Fibroblast of lung (primary cell): ENCODE measurements at regions not wholly inside any gene's neighbourhood (a gene's known extent, or its start where the extent isn't known, plus 50 kb on each side); places are given as distances from the start of the nearest gene placed in this dataset.

Experiments
- DNase-seq, 2 donors: peaks; one replicate each; pipeline versions ENCODE4 v3.0.0 to v3.0.0-alpha.2; 2010; ENCODE audit warnings: low read depth in 2 of 2
- H2AFZ ChIP-seq: 2 replicates; pipeline ENCODE4 v1.5.1; 2012; ENCODE audit warnings: low read length, control low read depth, inconsistent platforms
- H3K27ac ChIP-seq: 2 replicates; pipeline ENCODE4 v1.5.1; 2011; ENCODE audit warnings: low read length, control low read depth; ENCODE audit not compliant: insufficient read depth
- H3K27me3 ChIP-seq: 2 replicates; pipeline ENCODE4 v1.5.1; 2011; ENCODE audit warnings: mild to moderate bottlenecking, low read length; ENCODE audit not compliant: control insufficient read depth, insufficient read depth
- H3K36me3 ChIP-seq: 2 replicates; pipeline ENCODE4 v1.5.1; 2011; ENCODE audit warnings: low read length; ENCODE audit not compliant: control insufficient read depth, insufficient read depth
- H3K4me1 ChIP-seq: 2 replicates; pipeline ENCODE4 v1.5.1; 2011; ENCODE audit warnings: low read length; ENCODE audit not compliant: control insufficient read depth, insufficient read depth; ENCODE audit errors: extremely low read depth
- H3K4me2 ChIP-seq: 2 replicates; pipeline ENCODE4 v1.5.1; 2011; ENCODE audit warnings: low read length, control low read depth; ENCODE audit not compliant: insufficient read depth; ENCODE audit errors: extremely low read depth
- H3K4me3 ChIP-seq, 4 experiments: fragments of 200-600 bp in 1 of 4; sonication (generic) in 1 of 4; replicated peaks in 1 of 4; 2 replicates each; pipeline ENCODE4 v1.5.1; 2011 to 2016; ENCODE audit warnings: low read length in 4 of 4, low read depth in 3 of 4, mild to moderate bottlenecking in 3 of 4, control low read depth in 2 of 4, inconsistent platforms in 1 of 4, mixed read lengths in 1 of 4; ENCODE audit not compliant: insufficient read depth in 1 of 4; ENCODE audit errors: control extremely low read depth in 1 of 4
- H3K79me2 ChIP-seq: 2 replicates; pipeline ENCODE4 v1.5.1; 2012; ENCODE audit warnings: mild to moderate bottlenecking, low read length, inconsistent platforms; ENCODE audit not compliant: control insufficient read depth, insufficient read depth
- H3K9ac ChIP-seq: 2 replicates; pipeline ENCODE4 v1.5.1; 2011; ENCODE audit warnings: mild to moderate bottlenecking, low read length, control low read depth; ENCODE audit not compliant: insufficient read depth
- H3K9me3 ChIP-seq: 2 replicates; pipeline ENCODE4 v1.5.1; 2012; ENCODE audit warnings: low read depth, low read length; ENCODE audit not compliant: control insufficient read depth, insufficient read depth
- H4K20me1 ChIP-seq: 2 replicates; pipeline ENCODE4 v1.5.1; 2011; ENCODE audit warnings: low read length; ENCODE audit not compliant: control insufficient read depth, insufficient read depth; ENCODE audit errors: extremely low read depth
- CTCF ChIP-seq, 2 donors: IDR thresholded peaks in 1 of 2; conservative IDR thresholded peaks in 1 of 2; 1 replicate in 1 of 2; 2 replicates in 1 of 2; pipeline ENCODE4 v1.5.1; 2011 to 2012; ENCODE audit warnings: low read length in 2 of 2, control low read depth in 1 of 2, inconsistent platforms in 1 of 2, low read depth in 1 of 2, mild to moderate bottlenecking in 1 of 2
- EZH2 ChIP-seq: IDR thresholded peaks from 2 replicates; pipeline ENCODE4 v1.5.1; 2012; ENCODE audit warnings: low read length, control low read depth, mild to moderate bottlenecking; ENCODE audit errors: missing control alignments

- Histone ChIP-seq H3K36me3 (no peaks in the 10 kb centered on the region), H3K4me1 (peaks cover 12% of the 10 kb centered on the region), H3K4me2 (peak overlapping the region; percentile 18), H3K9ac (no peak overlapping the region), H3K9me3 (no peaks in the 10 kb centered on the region), H3K79me2 (no peaks in the 10 kb centered on the region), H3K4me3 (no peak overlapping the region), H3K27me3 (no peaks in the 10 kb centered on the region), H3K27ac (peak overlapping the region; percentile 80), H2AFZ (no peak overlapping the region), H4K20me1 (no peaks in the 10 kb centered on the region)
- no peak for TF ChIP-seq CTCF (conservative IDR thresholded peaks at IDR 0.05 in 1 of 2, IDR thresholded peaks at IDR 0.05 in 1 of 2; ENCODE audit: low read depth in 1 of 2, low read length in 2 of 2)
- no peak for TF ChIP-seq EZH2
- DNase-seq = peak; percentile 89 to 92
Observed at GRCh38 chr6:139568956-139569538, 194.6 kb upstream of the CITED2 start.

- H3K27me3 ChIP-seq = no peaks in the 10 kb centered on the region
- no peaks in the 10 kb centered on the region for H3K36me3 ChIP-seq
- H3K27ac ChIP-seq = peak overlapping the region; percentile 76
- H4K20me1 ChIP-seq = no peaks in the 10 kb centered on the region
- DNase-seq = peak in 1 of 2 donors; percentile 63
- H2AFZ ChIP-seq = no peak overlapping the region
- TF ChIP-seq CTCF (conservative IDR thresholded peaks at IDR 0.05 in 1 of 2, IDR thresholded peaks at IDR 0.05 in 1 of 2; ENCODE audit: low read depth in 1 of 2, low read length in 2 of 2) (no peak), EZH2 (no peak)
- no peak overlapping the region for H3K9ac ChIP-seq
- no peak overlapping the region for H3K4me3 ChIP-seq
- no peaks in the 10 kb centered on the region for H3K79me2 ChIP-seq
- peak overlapping the region; percentile 6 for H3K4me2 ChIP-seq
- H3K9me3 ChIP-seq = no peaks in the 10 kb centered on the region
- H3K4me1 ChIP-seq = peaks cover 12% of the 10 kb centered on the region
Observed at GRCh38 chr6:139568151-139568955, 193.9 kb upstream of the CITED2 start.

GRCh38 chr6:139567095-139567494 lies 192.6 kb upstream of the CITED2 start:
- Histone ChIP-seq H3K9me3 (no peaks in the 10 kb centered on the region), H3K27ac (no peak overlapping the region), H4K20me1 (no peaks in the 10 kb centered on the region), H2AFZ (peak overlapping the region; percentile 1), H3K27me3 (no peaks in the 10 kb centered on the region), H3K9ac (no peak overlapping the region), H3K4me2 (no peak overlapping the region), H3K4me1 (peaks cover 12% of the 10 kb centered on the region), H3K79me2 (no peaks in the 10 kb centered on the region), H3K4me3 (no peak overlapping the region), H3K36me3 (no peaks in the 10 kb centered on the region)
- TF ChIP-seq CTCF (conservative IDR thresholded peaks at IDR 0.05 in 1 of 2, IDR thresholded peaks at IDR 0.05 in 1 of 2; ENCODE audit: low read depth in 1 of 2, low read length in 2 of 2) (no peak), EZH2 (no peak)
- DNase-seq = peak; percentile 36 to 52
